ENCODE measurements at regions not wholly inside any gene's neighbourhood (a gene's known extent, or its start where the extent isn't known, plus 50 kb on each side); places are given as distances from the start of the nearest gene placed in this dataset.

GRCh38 chr2:31651736-31652135 is 71.0 kb upstream of the SRD5A2 start:
- H3K9me1 ChIP-seq (ENCODE audit: insufficient read depth, low read length): no peaks in the 10 kb centered on the region
- no peak overlapping the region for H4K5ac ChIP-seq (ENCODE audit: low read depth, low read length)
- no peak overlapping the region for H3K4ac ChIP-seq (ENCODE audit: low read depth, low read length)
- no peaks in the 10 kb centered on the region for H3K4me1 ChIP-seq (ENCODE audit: control insufficient read depth, insufficient read depth, low read length)
- no peaks in the 10 kb centered on the region for H3K27me3 ChIP-seq (ENCODE audit: control insufficient read depth, insufficient read depth, low read length)
- CTCF ChIA-PET: no interaction called here
- H3K23ac ChIP-seq (ENCODE audit: low read depth, low read length): no peak overlapping the region
- H2AFZ ChIP-seq (replicated peaks; ENCODE audit: low read length, poor library complexity): no peak overlapping the region
- H3K4me2 ChIP-seq (ENCODE audit: low read depth, low read length): no peak overlapping the region
- intact Hi-C loops (cut with micrococcal nuclease): no loop called here
- H2AK5ac ChIP-seq (ENCODE audit: low read depth, low read length): no peak overlapping the region
- POLR2A ChIA-PET (ENCODE audit: unreplicated experiment): no interaction called here
- H3K14ac ChIP-seq (replicated peaks; ENCODE audit: low read depth, low read length): no peak overlapping the region
- 73% methylated on average over 4 of the region's 6 CpGs; no CpG with 5 or more reads in 1 of the 2 experiments for WGBS, 2 experiments (ENCODE audit: extremely low coverage in 2 of 2, insufficient read length in 1 of 2)
- no peak for TF ChIP-seq FOS (IDR thresholded peaks at IDR 0.05; ENCODE audit: low read depth, low read length)
- TF ChIP-seq, protein P1, sequence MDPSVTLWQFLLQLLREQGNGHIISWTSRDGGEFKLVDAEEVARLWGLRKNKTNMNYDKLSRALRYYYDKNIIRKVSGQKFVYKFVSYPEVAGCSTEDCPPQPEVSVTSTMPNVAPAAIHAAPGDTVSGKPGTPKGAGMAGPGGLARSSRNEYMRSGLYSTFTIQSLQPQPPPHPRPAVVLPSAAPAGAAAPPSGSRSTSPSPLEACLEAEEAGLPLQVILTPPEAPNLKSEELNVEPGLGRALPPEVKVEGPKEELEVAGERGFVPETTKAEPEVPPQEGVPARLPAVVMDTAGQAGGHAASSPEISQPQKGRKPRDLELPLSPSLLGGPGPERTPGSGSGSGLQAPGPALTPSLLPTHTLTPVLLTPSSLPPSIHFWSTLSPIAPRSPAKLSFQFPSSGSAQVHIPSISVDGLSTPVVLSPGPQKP (IDR thresholded peaks at IDR 0.05; ENCODE audit: borderline replicate concordance, low read depth, low read length): no peak
- TF ChIP-seq NFE2L2 (IDR thresholded peaks at IDR 0.05; ENCODE audit: low read depth, low read length): no peak
- TF ChIP-seq SMC3 (IDR thresholded peaks at IDR 0.05; ENCODE audit: low read depth, low read length): no peak
- TF ChIP-seq CEBPB (IDR thresholded peaks at IDR 0.05; ENCODE audit: low read depth, low read length): no peak
- no peak for TF ChIP-seq RFX5 (IDR thresholded peaks at IDR 0.05; ENCODE audit: low read depth, low read length)
- no peak for TF ChIP-seq POLR2A (IDR thresholded peaks at IDR 0.05; ENCODE audit: low read depth, low read length)
- TF ChIP-seq MXI1 (IDR thresholded peaks at IDR 0.05; ENCODE audit: borderline replicate concordance, low read depth, low read length): no peak
- no peak for TF ChIP-seq MAFK (IDR thresholded peaks at IDR 0.05; ENCODE audit: low read depth, low read length)
- no peak for TF ChIP-seq RCOR1 (IDR thresholded peaks at IDR 0.05; ENCODE audit: insufficient replicate concordance, low read length)
- TF ChIP-seq MAZ (IDR thresholded peaks at IDR 0.05; ENCODE audit: borderline replicate concordance, low read depth, low read length): no peak
- TF ChIP-seq RAD21 (IDR thresholded peaks at IDR 0.05; ENCODE audit: low read length): no peak
- TF ChIP-seq CHD1 (IDR thresholded peaks at IDR 0.05; ENCODE audit: low read depth, low read length): no peak
- no peak for TF ChIP-seq USF2 (IDR thresholded peaks at IDR 0.05; ENCODE audit: low read depth, low read length)
- no peak overlapping the region for H4K91ac ChIP-seq (ENCODE audit: insufficient read depth, low read depth, low read length)
- dilution Hi-C loops (cut with HindIII; ENCODE audit: low sequenced_read_pairs, unreplicated experiment): no loop called here
- in situ Hi-C loops (cut with MboI; ENCODE audit: low sequenced_read_pairs): no loop called here
- no peak overlapping the region for H2BK15ac ChIP-seq (ENCODE audit: low read depth, low read length)
- no TSS peak for BruUV-seq (replicated peaks)
- DNase-seq (no peak), ATAC-seq (ENCODE audit: low read depth) (no peak)
- no peaks in the 10 kb centered on the region for H3K79me1 ChIP-seq (ENCODE audit: low read depth in 1 of 2, low read length in 2 of 2)
- no peak overlapping the region for H2BK120ac ChIP-seq (ENCODE audit: low read depth, low read length)
- no peak overlapping the region for H3K56ac ChIP-seq (ENCODE audit: extremely low read depth, insufficient read depth, low read length)
- no peaks in the 10 kb centered on the region for H3K9me3 ChIP-seq (ENCODE audit: control insufficient read depth, insufficient read depth, low read length)
- H3K27ac ChIP-seq (ENCODE audit: insufficient read depth, low read length): no peak overlapping the region
- H3K36me3 ChIP-seq (ENCODE audit: control insufficient read depth, insufficient read depth, low read length): no peaks in the 10 kb centered on the region
- no peak overlapping the region for H4K8ac ChIP-seq (ENCODE audit: low read depth in 2 of 2, low read length in 2 of 2)
- no peak overlapping the region for H2BK20ac ChIP-seq (ENCODE audit: low read depth, low read length)
- no peak overlapping the region for H3K9ac ChIP-seq (ENCODE audit: low read depth, low read length)
- H3K4me3 ChIP-seq (ENCODE audit: insufficient read depth, low read depth, low read length): no peak overlapping the region
- H2BK5ac ChIP-seq (ENCODE audit: low read depth, low read length, poor library complexity, severe bottlenecking): no peak overlapping the region
- no peak overlapping the region for H3K18ac ChIP-seq (ENCODE audit: low read depth, low read length)
- H4K20me1 ChIP-seq (ENCODE audit: insufficient read depth, low read length): no peaks in the 10 kb centered on the region
- no peak overlapping the region for H2AK9ac ChIP-seq (replicated peaks; ENCODE audit: low read depth, low read length, poor library complexity)

Data from IMR-90 (cell line).